A549 (cell line): ENCODE measurements at regions not wholly inside any gene's neighbourhood (a gene's known extent, or its start where the extent isn't known, plus 50 kb on each side); places are given as distances from the start of the nearest gene placed in this dataset.

Experiments
- FOSL2 ChIP-seq, 2 experiments: fragments of 450-650 bp in 1 of 2; fragments of >200 bp in 1 of 2; sonication (Bioruptor Twin) in 1 of 2; formaldehyde crosslinking; IDR thresholded peaks; 2 replicates each; pipeline versions ENCODE4 v1.5.0 to v1.6.1; 2016 to 2020; ENCODE audit warnings: mild to moderate bottlenecking in 1 of 2, moderate library complexity in 1 of 2
- POLR2A ChIP-seq: IDR thresholded peaks from 2 replicates; pipeline ENCODE4 v1.6.1; 2012; ENCODE audit warnings: mild to moderate bottlenecking, low read length
- RCOR1 ChIP-seq: fragments of 150-350 bp; IDR thresholded peaks from 2 replicates; pipeline ENCODE4 v1.6.1; 2014; ENCODE audit warnings: antibody characterized with exemption, low read length, low read depth
- TF ChIP-seq, protein P1 (sequence below): fragments of >200 bp; sonication (Bioruptor Twin); formaldehyde crosslinking; IDR thresholded peaks from 3 replicates; pipeline ENCODE4 v1.5.1; 2016

DNA sequence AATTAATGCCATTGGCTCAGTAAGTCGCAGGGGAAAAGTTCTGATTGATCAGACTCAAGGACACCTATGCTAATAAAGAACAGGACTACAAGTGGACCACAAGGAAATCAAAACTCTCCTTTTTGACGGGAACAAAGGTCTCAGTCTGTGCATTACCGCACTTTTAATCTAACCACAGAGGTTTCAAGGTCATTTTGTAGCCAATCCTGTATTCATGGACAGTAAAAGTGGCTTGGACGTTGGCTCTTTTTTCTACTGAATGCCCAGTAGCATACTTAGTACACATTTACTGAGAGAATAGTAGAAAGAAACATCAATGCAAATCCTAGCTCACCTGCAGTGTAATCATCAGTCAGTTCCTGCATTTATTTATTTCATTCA is 471.9 kb downstream of the PID1 start:
- TF ChIP-seq, protein P1, sequence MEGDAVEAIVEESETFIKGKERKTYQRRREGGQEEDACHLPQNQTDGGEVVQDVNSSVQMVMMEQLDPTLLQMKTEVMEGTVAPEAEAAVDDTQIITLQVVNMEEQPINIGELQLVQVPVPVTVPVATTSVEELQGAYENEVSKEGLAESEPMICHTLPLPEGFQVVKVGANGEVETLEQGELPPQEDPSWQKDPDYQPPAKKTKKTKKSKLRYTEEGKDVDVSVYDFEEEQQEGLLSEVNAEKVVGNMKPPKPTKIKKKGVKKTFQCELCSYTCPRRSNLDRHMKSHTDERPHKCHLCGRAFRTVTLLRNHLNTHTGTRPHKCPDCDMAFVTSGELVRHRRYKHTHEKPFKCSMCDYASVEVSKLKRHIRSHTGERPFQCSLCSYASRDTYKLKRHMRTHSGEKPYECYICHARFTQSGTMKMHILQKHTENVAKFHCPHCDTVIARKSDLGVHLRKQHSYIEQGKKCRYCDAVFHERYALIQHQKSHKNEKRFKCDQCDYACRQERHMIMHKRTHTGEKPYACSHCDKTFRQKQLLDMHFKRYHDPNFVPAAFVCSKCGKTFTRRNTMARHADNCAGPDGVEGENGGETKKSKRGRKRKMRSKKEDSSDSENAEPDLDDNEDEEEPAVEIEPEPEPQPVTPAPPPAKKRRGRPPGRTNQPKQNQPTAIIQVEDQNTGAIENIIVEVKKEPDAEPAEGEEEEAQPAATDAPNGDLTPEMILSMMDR, result no peak
- TF ChIP-seq RCOR1 (no peak), POLR2A (no peak), FOSL2 (IDR thresholded peaks at IDR 0.05) (no peak), FOSL2 (CRISPR knock-in tag; IDR thresholded peaks at IDR 0.05) (no peak)
